WTC11 (cell line): ENCODE measurements at regions not wholly inside any gene's neighbourhood (a gene's known extent, or its start where the extent isn't known, plus 50 kb on each side); places are given as distances from the start of the nearest gene placed in this dataset.

ENCODE experiments used
- ATAC-seq: fragments of 200-7000 bp; cut with Tn5 transposase; 2 replicates; pipeline ENCODE4 v1.10.0; 2021; ENCODE audit warnings: mild to moderate bottlenecking, moderate library complexity
- CTCF ChIA-PET: fragments of 300-600 bp; sonication (Branson Sonifier 250); formaldehyde crosslinking; loops from one replicate; lab custom pipeline; 2021; ENCODE audit warnings: antibody characterized with exemption; lab: Charles Lee
- POLR2A ChIA-PET: fragments of 350-600 bp; sonication (Branson Sonifier 250); formaldehyde crosslinking; loops from one replicate; lab custom pipeline; 2021; ENCODE audit warnings: antibody characterized with exemption; lab: Charles Lee
- DNase-seq: peaks from one replicate; pipeline ENCODE4 v3.0.0; 2021; ENCODE audit warnings: low spot score
- H3K27ac Mint-ChIP-seq: 2 replicates; pipeline ENCODE4 v1.8.0; 2021; ENCODE audit warnings: mixed read lengths
- H3K27me3 Mint-ChIP-seq: 2 replicates; pipeline ENCODE4 v1.8.0; 2021; ENCODE audit warnings: low read depth, mild to moderate bottlenecking, moderate library complexity, mixed read lengths
- H3K36me3 Mint-ChIP-seq: 2 replicates; pipeline ENCODE4 v1.8.0; 2021; ENCODE audit warnings: mixed read lengths
- H3K4me1 Mint-ChIP-seq: 2 replicates; pipeline ENCODE4 v1.8.0; 2022; ENCODE audit warnings: mixed read lengths
- H3K4me3 Mint-ChIP-seq: 2 replicates; pipeline ENCODE4 v1.8.0; 2021; ENCODE audit warnings: mild to moderate bottlenecking, moderate library complexity, mixed read lengths
- H3K9me3 Mint-ChIP-seq: 2 replicates; pipeline ENCODE4 v1.8.0; 2021; ENCODE audit warnings: mixed read lengths
- ARID4B ChIP-seq: sonication (generic); formaldehyde crosslinking; IDR thresholded peaks from 2 replicates; pipeline ENCODE4 v1.8.0; 2023; ENCODE audit warnings: missing genetic modification reagents, mild to moderate bottlenecking, borderline replicate concordance
- ATF6 ChIP-seq: sonication (generic); formaldehyde crosslinking; IDR thresholded peaks from 2 replicates; pipeline ENCODE4 v1.8.1; 2023; ENCODE audit warnings: mild to moderate bottlenecking, missing genetic modification reagents
- ELF4 ChIP-seq: sonication (generic); formaldehyde crosslinking; IDR thresholded peaks from 2 replicates; pipeline ENCODE4 v1.8.1; 2022; ENCODE audit warnings: low read depth, mild to moderate bottlenecking, moderate library complexity, missing genetic modification reagents
- FOXK1 ChIP-seq: sonication (generic); formaldehyde crosslinking; IDR thresholded peaks from 2 replicates; pipeline ENCODE4 v1.8.0; 2022; ENCODE audit warnings: mild to moderate bottlenecking, moderate library complexity, missing genetic modification reagents
- HMGXB4 ChIP-seq: sonication (generic); formaldehyde crosslinking; IDR thresholded peaks from 2 replicates; pipeline ENCODE4 v1.8.1; 2023; ENCODE audit warnings: mild to moderate bottlenecking, moderate library complexity, missing genetic modification reagents
- IRF2 ChIP-seq: sonication (generic); formaldehyde crosslinking; IDR thresholded peaks from 2 replicates; pipeline ENCODE4 v1.8.0; 2022; ENCODE audit warnings: low read depth, missing genetic modification reagents, borderline replicate concordance
- JUN ChIP-seq: sonication (generic); formaldehyde crosslinking; IDR thresholded peaks from 2 replicates; pipeline ENCODE4 v1.8.0; 2023; ENCODE audit warnings: mild to moderate bottlenecking, missing genetic modification reagents
- MAX ChIP-seq: sonication (generic); formaldehyde crosslinking; IDR thresholded peaks from 2 replicates; pipeline ENCODE4 v1.8.0; 2022; ENCODE audit warnings: mild to moderate bottlenecking, missing genetic modification reagents
- NFE2L1 ChIP-seq: sonication (generic); formaldehyde crosslinking; IDR thresholded peaks from 2 replicates; pipeline ENCODE4 v1.8.1; 2023; ENCODE audit warnings: missing genetic modification reagents
- NFYB ChIP-seq: sonication (generic); formaldehyde crosslinking; conservative IDR thresholded peaks from 2 replicates; pipeline ENCODE4 v1.8.0; 2022; ENCODE audit warnings: low read depth, missing genetic modification reagents
- PRDM15 ChIP-seq: sonication (generic); formaldehyde crosslinking; IDR thresholded peaks from 2 replicates; pipeline ENCODE4 v1.8.0; 2022; ENCODE audit warnings: missing genetic modification reagents
- SP1 ChIP-seq: sonication (generic); formaldehyde crosslinking; conservative IDR thresholded peaks from 2 replicates; pipeline ENCODE4 v1.8.1; 2022; ENCODE audit warnings: missing genetic modification reagents
- TEAD4 ChIP-seq: sonication (generic); formaldehyde crosslinking; IDR thresholded peaks from 2 replicates; pipeline ENCODE4 v1.8.0; 2022; ENCODE audit warnings: mild to moderate bottlenecking, missing genetic modification reagents
- ZNF423 ChIP-seq: fragments of 250-450 bp; sonication (Bioruptor Pico); IDR thresholded peaks from 2 replicates; pipeline ENCODE4 v2.1.2; 2022; ENCODE audit warnings: mild to moderate bottlenecking, moderate library complexity

- no peak for DNase-seq
- TF ChIP-seq ATF6 (no peak), ELF4 (CRISPR knock-in tag) (no peak), ARID4B (no peak), HMGXB4 (CRISPR knock-in tag) (no peak), SP1 (CRISPR knock-in tag) (no peak), ZNF423 (CRISPR knock-in tag) (no peak), FOXK1 (CRISPR knock-in tag) (no peak)
- TF ChIP-seq, all 79 proteins: peak for 0
- Mint-ChIP-seq H3K4me3 (no peak overlapping the region), H3K9me3 (peaks cover 31% of the 10 kb centered on the region), H3K4me1 (peaks cover 3% of the 10 kb centered on the region), H3K36me3 (peaks cover 11% of the 10 kb centered on the region; the same call in 1 of the 2 replicates), H3K27ac (no peak overlapping the region), H3K27me3 (no peaks in the 10 kb centered on the region)
- ChIA-PET CTCF (no interaction called here), POLR2A (no interaction called here)
- no peak for ATAC-seq
These were observed 1639.3 kb downstream of the MRPL39 start for GRCh38 chr21:23968008-23968407.

- no peak overlapping the region for H3K27ac Mint-ChIP-seq
These were observed 1643.8 kb downstream of the MRPL39 start for GRCh38 chr21:23963454-23963853.

More at GRCh38 chr21:23963454-23963853, 1643.8 kb downstream of the MRPL39 start:
- no peak for TF ChIP-seq PRDM15 (CRISPR knock-in tag)
- no peak for TF ChIP-seq IRF2
- no peak for TF ChIP-seq MAX
- no peak for TF ChIP-seq JUN (CRISPR knock-in tag)
- TF ChIP-seq TEAD4 (CRISPR knock-in tag): no peak
- TF ChIP-seq NFYB: no peak
- TF ChIP-seq NFE2L1 (CRISPR knock-in tag): no peak
- ChIA-PET POLR2A (no interaction called here), CTCF (no interaction called here)
- DNase-seq (no peak), ATAC-seq (no peak)
- Mint-ChIP-seq H3K4me3 (no peak overlapping the region), H3K36me3 (peaks cover 5% of the 10 kb centered on the region; the same call in 1 of the 2 replicates), H3K27me3 (no peaks in the 10 kb centered on the region; the same call in 1 of the 2 replicates), H3K9me3 (peaks cover 15% of the 10 kb centered on the region), H3K4me1 (no peaks in the 10 kb centered on the region)
